ENCODE measurements at regions not wholly inside any gene's neighbourhood (a gene's known extent, or its start where the extent isn't known, plus 50 kb on each side); places are given as distances from the start of the nearest gene placed in this dataset.

DNA sequence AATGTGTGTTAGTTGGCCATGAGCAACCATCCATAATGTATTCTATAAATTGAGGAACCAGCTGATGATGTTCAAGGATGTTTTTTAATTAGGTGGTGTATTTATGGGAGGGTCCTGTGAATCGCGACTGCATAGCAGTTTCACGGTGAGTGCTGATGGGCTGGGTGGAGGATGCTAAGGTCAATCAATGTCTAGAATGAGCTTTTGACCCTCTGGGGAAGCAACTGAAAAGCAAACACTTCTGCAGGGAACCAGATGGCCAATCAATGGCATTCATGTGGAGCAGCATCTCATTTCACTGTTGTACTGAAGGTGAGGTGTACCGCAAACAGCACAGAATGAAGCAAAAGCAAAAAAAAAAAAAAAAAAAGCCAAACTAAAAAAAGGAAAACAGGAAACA is 676.1 kb upstream of the TMEM132C start:
- TF ChIP-seq CTCF (conservative IDR thresholded peaks at IDR 0.05) (no peak), EZH2 (IDR thresholded peaks at IDR 0.05; ENCODE audit: low read depth) (no peak)
